ENCODE measurements at regions not wholly inside any gene's neighbourhood (a gene's known extent, or its start where the extent isn't known, plus 50 kb on each side); places are given as distances from the start of the nearest gene placed in this dataset.

DNA sequence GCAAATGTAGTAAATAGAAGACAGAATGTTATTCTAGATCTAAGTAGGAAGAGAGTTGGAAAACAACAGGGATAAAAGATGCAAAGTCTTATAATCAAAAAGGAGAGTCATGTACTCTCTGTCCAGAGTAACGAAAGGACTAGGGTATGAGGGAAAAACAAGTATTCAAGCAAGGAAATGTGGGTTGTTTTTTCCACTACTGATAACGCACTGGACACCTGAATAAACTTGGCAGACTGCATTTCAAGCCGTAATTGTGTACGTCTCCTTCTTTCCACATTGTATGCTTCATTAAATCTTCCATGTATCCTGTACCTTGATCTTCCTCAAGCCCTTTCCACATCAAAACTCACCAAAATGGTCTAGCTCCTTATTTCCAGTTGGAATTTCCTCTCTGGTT lies 420.6 kb downstream of the ZEB2 start:
- Histone ChIP-seq H3K36me3 (no peaks in the 10 kb centered on the region), H3K27me3 (ENCODE audit: insufficient read depth, low read depth, severe bottlenecking) (no peaks in the 10 kb centered on the region), H3K4me3 (ENCODE audit: low read depth, low read length) (no peak overlapping the region), H3K27ac (no peak overlapping the region), H3K9me3 (ENCODE audit: severe bottlenecking) (peaks cover 6% of the 10 kb centered on the region)
- DNase-seq, result no peak
- TF ChIP-seq, protein P1, sequence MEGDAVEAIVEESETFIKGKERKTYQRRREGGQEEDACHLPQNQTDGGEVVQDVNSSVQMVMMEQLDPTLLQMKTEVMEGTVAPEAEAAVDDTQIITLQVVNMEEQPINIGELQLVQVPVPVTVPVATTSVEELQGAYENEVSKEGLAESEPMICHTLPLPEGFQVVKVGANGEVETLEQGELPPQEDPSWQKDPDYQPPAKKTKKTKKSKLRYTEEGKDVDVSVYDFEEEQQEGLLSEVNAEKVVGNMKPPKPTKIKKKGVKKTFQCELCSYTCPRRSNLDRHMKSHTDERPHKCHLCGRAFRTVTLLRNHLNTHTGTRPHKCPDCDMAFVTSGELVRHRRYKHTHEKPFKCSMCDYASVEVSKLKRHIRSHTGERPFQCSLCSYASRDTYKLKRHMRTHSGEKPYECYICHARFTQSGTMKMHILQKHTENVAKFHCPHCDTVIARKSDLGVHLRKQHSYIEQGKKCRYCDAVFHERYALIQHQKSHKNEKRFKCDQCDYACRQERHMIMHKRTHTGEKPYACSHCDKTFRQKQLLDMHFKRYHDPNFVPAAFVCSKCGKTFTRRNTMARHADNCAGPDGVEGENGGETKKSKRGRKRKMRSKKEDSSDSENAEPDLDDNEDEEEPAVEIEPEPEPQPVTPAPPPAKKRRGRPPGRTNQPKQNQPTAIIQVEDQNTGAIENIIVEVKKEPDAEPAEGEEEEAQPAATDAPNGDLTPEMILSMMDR (IDR thresholded peaks at IDR 0.05; ENCODE audit: low read depth, low read length), result no peak

DNA sequence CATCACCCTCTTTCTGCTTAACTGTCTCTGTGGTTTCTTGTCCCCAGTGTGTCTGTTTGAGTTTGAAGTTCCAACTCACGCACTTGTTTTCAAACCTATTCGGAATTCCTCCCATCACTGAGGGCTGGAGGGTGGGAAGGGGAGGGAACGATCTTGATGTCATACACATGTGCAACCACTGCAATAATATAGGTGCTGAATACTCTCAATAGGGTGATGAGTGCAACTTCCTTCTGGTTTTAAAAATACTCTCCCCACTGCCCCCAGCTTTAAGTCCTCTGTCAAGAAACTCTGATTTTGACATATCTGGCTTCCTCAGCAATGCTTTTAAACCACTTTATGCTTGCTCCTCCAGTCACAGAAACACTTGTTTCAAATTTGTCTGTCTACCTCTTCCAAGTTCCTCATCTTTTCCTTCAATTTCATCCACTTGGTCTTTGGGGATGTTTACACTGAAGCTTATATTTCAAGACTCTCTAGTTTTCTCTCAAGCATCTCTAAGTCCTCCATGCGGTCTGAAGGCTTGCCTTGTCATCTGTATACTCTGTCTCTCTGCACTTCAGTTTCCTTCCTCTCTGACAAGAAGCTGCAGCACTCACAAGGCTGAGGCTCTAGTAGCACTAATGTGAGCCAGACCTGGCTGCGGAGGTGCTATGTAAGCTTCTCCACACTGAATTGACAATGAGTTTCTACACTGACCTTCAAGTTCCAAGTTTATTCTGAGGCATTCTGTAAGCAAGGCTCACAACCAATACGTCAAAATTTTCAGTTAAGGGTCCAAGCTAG lies 422.3 kb downstream of the ZEB2 start:
- TF ChIP-seq, protein P1 (IDR thresholded peaks at IDR 0.05; ENCODE audit: low read depth, low read length), result no peak
- Histone ChIP-seq H3K4me3 (ENCODE audit: low read depth, low read length) (no peak overlapping the region), H3K36me3 (no peaks in the 10 kb centered on the region), H3K27ac (no peak overlapping the region), H3K9me3 (ENCODE audit: severe bottlenecking) (no peaks in the 10 kb centered on the region), H3K27me3 (ENCODE audit: insufficient read depth, low read depth, severe bottlenecking) (no peaks in the 10 kb centered on the region)
- no peak for DNase-seq

DNA sequence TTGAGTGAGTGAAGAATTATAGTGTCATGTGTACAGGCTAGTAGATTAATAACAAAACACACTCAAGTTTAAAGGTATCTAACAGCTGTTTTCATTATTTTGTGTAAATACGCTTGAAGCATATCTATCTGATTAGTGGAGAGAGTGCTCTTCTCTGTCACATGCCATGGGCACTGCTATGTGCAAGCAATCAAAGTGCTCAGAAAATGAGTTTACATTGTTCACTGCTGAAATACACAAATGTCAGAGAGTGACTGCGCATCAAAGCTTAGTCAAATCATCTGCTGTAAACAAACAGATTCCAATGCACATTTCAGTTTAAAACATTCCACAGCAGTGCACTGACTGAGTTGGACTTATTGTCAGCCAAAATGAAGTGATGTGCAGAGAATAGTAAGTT lies 423.4 kb downstream of the ZEB2 start:
- TF ChIP-seq, protein P1 (IDR thresholded peaks at IDR 0.05; ENCODE audit: low read depth, low read length), result no peak
- Histone ChIP-seq H3K36me3 (no peaks in the 10 kb centered on the region), H3K4me3 (ENCODE audit: low read depth, low read length) (no peak overlapping the region), H3K27ac (no peak overlapping the region), H3K9me3 (ENCODE audit: severe bottlenecking) (no peaks in the 10 kb centered on the region), H3K27me3 (ENCODE audit: insufficient read depth, low read depth, severe bottlenecking) (no peaks in the 10 kb centered on the region)
- DNase-seq, result no peak

DNA sequence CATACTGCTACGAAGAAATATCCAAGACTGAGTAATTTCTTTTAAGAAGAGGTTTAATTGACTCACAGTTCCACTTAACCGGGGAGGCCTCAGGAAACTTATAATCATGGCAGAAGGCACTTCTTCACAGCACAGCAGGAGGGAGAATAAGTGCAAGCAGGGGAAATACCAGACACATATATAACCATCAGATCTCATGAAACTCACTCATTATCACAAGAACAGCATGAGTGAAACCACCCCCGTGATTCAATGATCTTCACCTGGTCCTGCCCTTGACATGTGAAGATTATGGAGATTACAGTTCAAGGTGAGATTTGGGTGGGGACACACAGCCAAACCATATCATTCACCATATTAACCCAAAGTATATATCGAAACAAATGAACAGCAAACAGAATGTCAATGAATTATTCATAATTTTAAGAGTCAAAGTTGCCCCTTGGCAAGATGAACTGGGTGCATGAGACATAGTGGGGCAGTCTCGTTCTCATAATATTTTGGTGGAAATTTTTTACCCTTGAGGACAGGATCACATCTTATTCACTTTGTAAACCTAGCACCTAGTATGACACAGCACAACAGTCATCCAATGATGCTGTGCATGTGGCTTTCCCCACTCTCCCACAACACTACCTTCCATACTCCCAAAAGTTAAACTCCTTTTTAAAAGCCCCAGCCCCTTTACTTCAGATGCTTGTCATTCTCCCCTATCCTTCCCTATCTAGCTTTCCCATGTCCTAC lies 425.3 kb downstream of the ZEB2 start:
- H3K4me3 ChIP-seq (ENCODE audit: low read depth, low read length), result no peak overlapping the region
- TF ChIP-seq, protein P1 (IDR thresholded peaks at IDR 0.05; ENCODE audit: low read depth, low read length), result no peak
- H3K9me3 ChIP-seq (ENCODE audit: severe bottlenecking), result no peaks in the 10 kb centered on the region
- no peaks in the 10 kb centered on the region for H3K27me3 ChIP-seq (ENCODE audit: insufficient read depth, low read depth, severe bottlenecking)
- no peaks in the 10 kb centered on the region for H3K36me3 ChIP-seq
- DNase-seq, result no peak
- no peak overlapping the region for H3K27ac ChIP-seq

DNA sequence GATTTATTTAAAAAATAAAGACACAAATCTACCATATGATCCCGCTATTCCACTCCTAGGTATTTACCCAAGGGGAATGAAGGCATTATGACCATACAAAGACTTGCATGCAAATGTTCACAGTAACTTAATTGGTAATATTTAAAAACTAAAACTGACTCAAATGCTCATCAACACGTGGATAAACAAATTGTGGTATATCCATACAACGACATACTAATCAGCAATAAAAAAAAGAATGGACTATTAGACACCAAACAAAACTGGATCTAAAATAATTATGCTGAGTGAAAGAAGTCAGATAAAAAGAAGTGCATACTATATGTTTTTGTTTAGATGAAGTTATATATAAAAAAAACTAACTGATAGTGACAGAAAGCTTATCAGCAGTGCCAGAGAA lies 428.3 kb downstream of the ZEB2 start:
- DNase-seq, result no peak
- TF ChIP-seq, protein P1 (IDR thresholded peaks at IDR 0.05; ENCODE audit: low read depth, low read length), result no peak
- Histone ChIP-seq H3K27me3 (ENCODE audit: insufficient read depth, low read depth, severe bottlenecking) (no peaks in the 10 kb centered on the region), H3K27ac (no peak overlapping the region), H3K36me3 (no peaks in the 10 kb centered on the region), H3K9me3 (ENCODE audit: severe bottlenecking) (no peaks in the 10 kb centered on the region), H3K4me3 (ENCODE audit: low read depth, low read length) (no peak overlapping the region)

All from WERI-Rb-1 (cell line).